T-cell (primary cell): ENCODE measurements at regions not wholly inside any gene's neighbourhood (a gene's known extent, or its start where the extent isn't known, plus 50 kb on each side); places are given as distances from the start of the nearest gene placed in this dataset.

ENCODE experiments used
- ATAC-seq, 4 experiments: fragments of 200-7000 bp in 3 of 4; fragments of 150-1000 bp in 1 of 4; cut with Tn5 transposase; replicated peaks in 1 of 4; 1 replicate in 3 of 4; 2 replicates in 1 of 4; pipeline ENCODE4 v1.10.0; 2021; ENCODE audit warnings: moderate library complexity in 3 of 4, mild to moderate bottlenecking in 2 of 4, moderate number of reproducible peaks in 1 of 4
- CTCF ChIA-PET, 2 donors: fragments of 300-600 bp; sonication (Branson Sonifier 250); formaldehyde crosslinking; loops; one replicate each; lab custom pipeline; 2022; ENCODE audit warnings: antibody characterized with exemption in 2 of 2; lab: Charles Lee
- POLR2A ChIA-PET, 2 donors: fragments of 300-600 bp; sonication (Branson Sonifier 250); formaldehyde crosslinking; loops; one replicate each; lab custom pipeline; 2022; ENCODE audit warnings: antibody characterized with exemption in 2 of 2; lab: Charles Lee
- DNase-seq, 35 experiments: peaks; one replicate each; pipeline versions ENCODE4 v3.0.0 to v3.0.0-alpha.2; 2013 to 2023
- H3K27ac ChIP-seq: one replicate; pipeline ENCODE4 v1.5.1; 2013; ENCODE audit warnings: low read length
- H3K27me3 ChIP-seq, 2 experiments: replicated peaks in 1 of 2; 1 replicate in 1 of 2; 2 replicates in 1 of 2; pipeline versions ENCODE4 v1.6.1 to v1.7.0; 2013; ENCODE audit warnings: low read length in 1 of 2, mixed read lengths in 1 of 2; ENCODE audit not compliant: control insufficient read depth in 2 of 2, insufficient read depth in 2 of 2; ENCODE audit errors: extremely low read depth in 1 of 2
- H3K36me3 ChIP-seq, 2 donors: 1 replicate in 1 of 2; 2 replicates in 1 of 2; pipeline versions ENCODE4 v1.6.1 to v1.7.0; 2013; ENCODE audit warnings: low read length in 1 of 2; ENCODE audit not compliant: control insufficient read depth in 2 of 2, insufficient read depth in 1 of 2; ENCODE audit errors: extremely low read depth in 1 of 2
- H3K4me1 ChIP-seq, 2 experiments: 1 replicate in 1 of 2; 2 replicates in 1 of 2; pipeline versions ENCODE4 v1.6.1 to v1.7.0; 2013; ENCODE audit warnings: low read length in 2 of 2, mixed read lengths in 1 of 2; ENCODE audit not compliant: insufficient read depth in 2 of 2, control insufficient read depth in 1 of 2; ENCODE audit errors: extremely low read depth in 1 of 2
- H3K4me3 ChIP-seq, 2 donors: 1 replicate in 1 of 2; 2 replicates in 1 of 2; pipeline versions ENCODE4 v1.5.1 to v1.7.0; 2013; ENCODE audit warnings: mild to moderate bottlenecking in 2 of 2, low read length in 1 of 2, moderate library complexity in 1 of 2; ENCODE audit not compliant: control insufficient read depth in 1 of 2; ENCODE audit errors: extremely low read depth in 1 of 2
- H3K9me3 ChIP-seq: 2 replicates; pipeline ENCODE4 v1.7.0; 2013
- H3K27ac Mint-ChIP-seq, 2 donors: one replicate each; pipeline ENCODE4 v1.8.0; 2020 to 2021; ENCODE audit warnings: mild to moderate bottlenecking in 2 of 2, mixed read lengths in 2 of 2
- H3K27me3 Mint-ChIP-seq, 2 donors: one replicate each; pipeline ENCODE4 v1.8.0; 2021 to 2022; ENCODE audit warnings: mixed read lengths in 2 of 2
- H3K36me3 Mint-ChIP-seq: one replicate; pipeline ENCODE4 v1.8.0; 2021; ENCODE audit warnings: mixed read lengths
- H3K4me1 Mint-ChIP-seq, 3 donors: one replicate each; pipeline ENCODE4 v1.8.0; 2020 to 2022; ENCODE audit warnings: mixed read lengths in 3 of 3, mild to moderate bottlenecking in 1 of 3
- H3K4me3 Mint-ChIP-seq, 3 donors: one replicate each; pipeline ENCODE4 v1.8.0; 2020 to 2022; ENCODE audit warnings: mild to moderate bottlenecking in 3 of 3, mixed read lengths in 3 of 3, moderate library complexity in 3 of 3
- H3K9me3 Mint-ChIP-seq, 3 donors: one replicate each; pipeline ENCODE4 v1.8.0; 2020 to 2022; ENCODE audit warnings: mixed read lengths in 3 of 3
- WGBS: methylation state at CpG from one replicate; pipeline ENCODE4 v1.1.5; 2013; ENCODE audit warnings: missing lambda C conversion rate; ENCODE audit not compliant: insufficient coverage; 5-methylcytosine and 5-hydroxymethylcytosine counted together

- ChIA-PET CTCF (no interaction called here), POLR2A (no interaction called here)
- no peaks in the 10 kb centered on the region for H3K36me3 ChIP-seq
- H3K4me3 ChIP-seq = no peak overlapping the region
- no peaks in the 10 kb centered on the region for H3K9me3 ChIP-seq
- no peak overlapping the region for H3K27ac Mint-ChIP-seq
- DNase-seq (no peak), ATAC-seq (no peak)
- H3K27me3 Mint-ChIP-seq = peaks cover 4 to 9% of the 10 kb centered on the region in 2 donors
- H3K27ac ChIP-seq = no peak overlapping the region
- no peaks in the 10 kb centered on the region for H3K4me1 ChIP-seq
- no peaks in the 10 kb centered on the region for H3K36me3 Mint-ChIP-seq
- no peak overlapping the region for H3K4me3 Mint-ChIP-seq
- no peaks in the 10 kb centered on the region for H3K9me3 Mint-ChIP-seq
- no peaks in the 10 kb centered on the region for H3K27me3 ChIP-seq
- no peaks in the 10 kb centered on the region for H3K4me1 Mint-ChIP-seq
- no CpG with 5 or more reads among the region's 2 CpGs for WGBS
These were observed 208.5 kb upstream of the GRIA4 start for GRCh38 chr11:105401269-105401809.

GRCh38 chr11:105399511-105399910 is 210.4 kb upstream of the GRIA4 start:
- H3K27me3 ChIP-seq = no peaks in the 10 kb centered on the region
- no peak overlapping the region for H3K4me3 ChIP-seq
- Mint-ChIP-seq H3K27ac (no peak overlapping the region), H3K4me1 (no peaks in the 10 kb centered on the region), H3K9me3 (no peaks in the 10 kb centered on the region), H3K4me3 (no peak overlapping the region), H3K36me3 (no peaks in the 10 kb centered on the region), H3K27me3 (peaks cover 4 to 9% of the 10 kb centered on the region in 2 donors)
- DNase-seq (no peak), ATAC-seq (no peak)
- no peaks in the 10 kb centered on the region for H3K9me3 ChIP-seq
- CTCF ChIA-PET = no interaction called here
- no peaks in the 10 kb centered on the region for H3K4me1 ChIP-seq
- POLR2A ChIA-PET = no interaction called here
- H3K27ac ChIP-seq = no peak overlapping the region
- no peaks in the 10 kb centered on the region for H3K36me3 ChIP-seq
- no CpG with 5 or more reads among the region's 6 CpGs for WGBS

- CTCF ChIA-PET = no interaction called here
- ATAC-seq (no peak), DNase-seq (no peak)
- no peak overlapping the region for H3K27ac Mint-ChIP-seq
- peaks cover 4 to 9% of the 10 kb centered on the region in 2 donors for H3K27me3 Mint-ChIP-seq
- POLR2A ChIA-PET = no interaction called here
- H3K9me3 ChIP-seq = no peaks in the 10 kb centered on the region
- H3K36me3 Mint-ChIP-seq = no peaks in the 10 kb centered on the region
- H3K36me3 ChIP-seq = no peaks in the 10 kb centered on the region
- no peaks in the 10 kb centered on the region for H3K4me1 ChIP-seq
- H3K9me3 Mint-ChIP-seq = no peaks in the 10 kb centered on the region
- no peak overlapping the region for H3K27ac ChIP-seq
- H3K27me3 ChIP-seq = no peaks in the 10 kb centered on the region
- no peak overlapping the region for H3K4me3 ChIP-seq
- H3K4me3 Mint-ChIP-seq = no peak overlapping the region
- H3K4me1 Mint-ChIP-seq = no peaks in the 10 kb centered on the region
These were observed 211.2 kb upstream of the GRIA4 start for GRCh38 chr11:105398636-105399035.

GRCh38 chr11:105393326-105393725 is 216.5 kb upstream of the GRIA4 start:
- POLR2A ChIA-PET = no interaction called here
- no peak overlapping the region for H3K4me3 Mint-ChIP-seq

GRCh38 chr11:105392556-105392955 is 217.3 kb upstream of the GRIA4 start:
- Mint-ChIP-seq H3K27me3 (peaks cover 0 to 2% of the 10 kb centered on the region in 2 donors), H3K4me1 (no peaks in the 10 kb centered on the region), H3K4me3 (no peak overlapping the region), H3K9me3 (no peaks in the 10 kb centered on the region), H3K27ac (no peak overlapping the region), H3K36me3 (no peaks in the 10 kb centered on the region)
- CTCF ChIA-PET = interaction anchor here (1.5 to 1.6 kb wide), 2 partner anchors 11 to 19 kb away, joined by 3 read pairs; no protein-coding TSS in a partner anchor
- no CpG with 5 or more reads among the region's 1 CpG for WGBS
- H3K27me3 ChIP-seq = no peaks in the 10 kb centered on the region
- DNase-seq = no peak
- no peaks in the 10 kb centered on the region for H3K9me3 ChIP-seq
- no peak for ATAC-seq
- no peak overlapping the region for H3K4me3 ChIP-seq
- POLR2A ChIA-PET = no interaction called here
- H3K4me1 ChIP-seq = no peaks in the 10 kb centered on the region
- H3K36me3 ChIP-seq = no peaks in the 10 kb centered on the region
- H3K27ac ChIP-seq = no peak overlapping the region

More at GRCh38 chr11:105393326-105393725, 216.5 kb upstream of the GRIA4 start:
- H3K4me1 Mint-ChIP-seq = no peaks in the 10 kb centered on the region
- DNase-seq (no peak), ATAC-seq (no peak)
- H3K27ac Mint-ChIP-seq = no peak overlapping the region
- H3K4me1 ChIP-seq = no peaks in the 10 kb centered on the region
- CTCF ChIA-PET = no interaction called here
- no peaks in the 10 kb centered on the region for H3K36me3 Mint-ChIP-seq
- H3K9me3 ChIP-seq = no peaks in the 10 kb centered on the region
- no peaks in the 10 kb centered on the region for H3K9me3 Mint-ChIP-seq
- 100% methylated on average over 1 of the region's 2 CpGs for WGBS
- H3K4me3 ChIP-seq = no peak overlapping the region
- no peak overlapping the region for H3K27ac ChIP-seq
- H3K36me3 ChIP-seq = no peaks in the 10 kb centered on the region
- no peaks in the 10 kb centered on the region for H3K27me3 ChIP-seq
- H3K27me3 Mint-ChIP-seq = peaks cover 0 to 2% of the 10 kb centered on the region in 2 donors

GRCh38 chr11:105389952-105390351 is 219.9 kb upstream of the GRIA4 start:
- Histone ChIP-seq H3K4me1 (no peaks in the 10 kb centered on the region), H3K36me3 (no peaks in the 10 kb centered on the region), H3K4me3 (no peak overlapping the region), H3K9me3 (no peaks in the 10 kb centered on the region), H3K27ac (no peak overlapping the region), H3K27me3 (no peaks in the 10 kb centered on the region)
- peaks cover 0 to 2% of the 10 kb centered on the region in 2 donors for H3K27me3 Mint-ChIP-seq
- no peak overlapping the region for H3K4me3 Mint-ChIP-seq
- ATAC-seq (no peak), DNase-seq (no peak)
- H3K36me3 Mint-ChIP-seq = no peaks in the 10 kb centered on the region
- 70% methylated on average over 2 of the region's 5 CpGs for WGBS
- no peaks in the 10 kb centered on the region for H3K9me3 Mint-ChIP-seq
- no peaks in the 10 kb centered on the region for H3K4me1 Mint-ChIP-seq
- CTCF ChIA-PET = interaction anchor here in 1 of 2 donors (0.5 kb wide), 1 partner anchor 10 kb away, joined by 3 read pairs; no protein-coding TSS in a partner anchor
- no peak overlapping the region for H3K27ac Mint-ChIP-seq
- POLR2A ChIA-PET = no interaction called here

- POLR2A ChIA-PET = no interaction called here
- Histone ChIP-seq H3K36me3 (no peaks in the 10 kb centered on the region), H3K4me1 (no peaks in the 10 kb centered on the region), H3K27ac (no peak overlapping the region), H3K4me3 (no peak overlapping the region), H3K27me3 (no peaks in the 10 kb centered on the region), H3K9me3 (no peaks in the 10 kb centered on the region)
- CTCF ChIA-PET = no interaction called here
- no peak overlapping the region for H3K27ac Mint-ChIP-seq
- no peak for DNase-seq
- no peaks in the 10 kb centered on the region for H3K27me3 Mint-ChIP-seq
- no peaks in the 10 kb centered on the region for H3K4me1 Mint-ChIP-seq
- no peak overlapping the region for H3K4me3 Mint-ChIP-seq
- H3K36me3 Mint-ChIP-seq = no peaks in the 10 kb centered on the region
- H3K9me3 Mint-ChIP-seq = no peaks in the 10 kb centered on the region
- no peak for ATAC-seq
These were observed 221.9 kb upstream of the GRIA4 start for GRCh38 chr11:105388006-105388405.
